ENCODE measurements at regions not wholly inside any gene's neighbourhood (a gene's known extent, or its start where the extent isn't known, plus 50 kb on each side); places are given as distances from the start of the nearest gene placed in this dataset.
A peak's percentile ranks its signal among the peaks of the same experiment; 100 is the strongest.

DNA sequence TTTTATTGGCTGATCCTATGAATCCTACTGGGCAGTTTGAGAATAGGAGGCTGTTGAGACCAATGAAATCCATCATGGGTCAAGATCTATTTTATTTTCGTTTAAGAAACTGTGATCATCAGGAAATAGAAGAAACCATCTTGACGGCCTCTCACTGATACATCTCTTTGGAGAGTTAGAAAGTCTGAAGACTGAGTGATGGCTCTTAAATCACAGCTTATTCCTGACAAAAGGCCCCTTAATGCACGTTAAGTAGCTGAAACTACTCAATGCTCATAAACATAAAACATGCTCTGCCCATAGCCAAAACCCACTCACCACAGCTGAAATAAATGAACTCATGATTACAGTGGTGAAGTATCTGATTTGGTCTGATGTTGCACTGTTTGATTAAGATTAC lies 784.5 kb upstream of the NEGR1 start:
- Histone ChIP-seq H3K4me3 (no peak overlapping the region), H3K27ac (no peak overlapping the region), H3K36me3 (no peaks in the 10 kb centered on the region), H3K9me3 (no peaks in the 10 kb centered on the region), H3K4me1 (peaks cover 0 to 20% (median 13%) of the 10 kb centered on the region in 4 donors), H3K27me3 (no peaks in the 10 kb centered on the region)
- no peak for TF ChIP-seq EP300 (IDR thresholded peaks at IDR 0.05)
- TF ChIP-seq CTCF (IDR thresholded peaks at IDR 0.05): no peak
- no peak for TF ChIP-seq POLR2A (IDR thresholded peaks at IDR 0.05)
- no peak for TF ChIP-seq POLR2AphosphoS5 (IDR thresholded peaks at IDR 0.05)
- WGBS, 2 donors: 34 to 37% methylated on average over 3 of the region's 3 CpGs
- intact Hi-C loops (cut with DNase I): no loop called here
- no peak for DNase-seq

GRCh38 chr1:73065339-73066041 lies 783.2 kb upstream of the NEGR1 start:
- 16 to 30% methylated on average over 9 of the region's 9 CpGs for WGBS, 2 donors
- no peak overlapping the region for H3K4me3 ChIP-seq
- H3K27ac ChIP-seq: no peak overlapping the region
- no peaks in the 10 kb centered on the region for H3K9me3 ChIP-seq
- H3K36me3 ChIP-seq: no peaks in the 10 kb centered on the region
- no peaks in the 10 kb centered on the region for H3K27me3 ChIP-seq
- peaks cover 0 to 20% (median 13%) of the 10 kb centered on the region in 4 donors for H3K4me1 ChIP-seq
- intact Hi-C loops (cut with DNase I): no loop called here
- peak in 3 of 4 donors; percentile 58 to 80 (median 65) for TF ChIP-seq POLR2AphosphoS5 (IDR thresholded peaks at IDR 0.05)
- peak in 1 of 4 donors; percentile 63 for TF ChIP-seq EP300 (IDR thresholded peaks at IDR 0.05)
- TF ChIP-seq CTCF (IDR thresholded peaks at IDR 0.05): no peak
- no peak for DNase-seq

DNA sequence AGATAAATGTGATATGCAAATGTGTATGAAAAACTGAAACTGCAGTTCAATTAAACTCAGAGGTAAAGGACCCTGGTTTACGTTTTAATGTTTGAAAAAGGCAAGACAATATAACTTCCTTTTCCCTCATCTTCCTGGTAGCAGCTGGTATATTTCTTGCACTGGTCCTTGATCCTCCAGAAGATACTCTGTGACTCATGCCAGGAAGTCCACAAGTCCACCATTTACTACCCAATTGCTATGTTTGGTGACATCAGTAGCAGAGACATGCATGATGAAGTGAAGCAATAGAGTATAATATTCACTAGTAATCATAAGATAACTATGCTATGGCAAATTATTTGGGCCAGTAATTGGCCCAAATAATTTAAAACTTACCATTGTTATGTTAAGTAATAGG lies 774.5 kb upstream of the NEGR1 start:
- DNase-seq: no peak
- no peaks in the 10 kb centered on the region for H3K27me3 ChIP-seq
- WGBS, 2 donors: 0 to 13% methylated on average over 1 of the region's 1 CpG

GRCh38 chr1:73044241-73045036 lies 762.1 kb upstream of the NEGR1 start:
- intact Hi-C loops (cut with DNase I): no loop called here
- no peaks in the 10 kb centered on the region for H3K27me3 ChIP-seq
- WGBS, 2 donors: 29 to 65% methylated on average over 4 of the region's 4 CpGs
- H3K27ac ChIP-seq: no peak overlapping the region
- H3K9me3 ChIP-seq: no peaks in the 10 kb centered on the region
- DNase-seq: no peak
- H3K36me3 ChIP-seq: no peaks in the 10 kb centered on the region
- TF ChIP-seq EP300 (IDR thresholded peaks at IDR 0.05) (no peak), CTCF (IDR thresholded peaks at IDR 0.05) (no peak), POLR2A (IDR thresholded peaks at IDR 0.05) (no peak)
- no peak overlapping the region for H3K4me3 ChIP-seq
- H3K4me1 ChIP-seq: no peaks in the 10 kb centered on the region

More for the DNA sequence above, 774.5 kb upstream of the NEGR1 start:
- no peaks in the 10 kb centered on the region for H3K9me3 ChIP-seq
- TF ChIP-seq EP300 (IDR thresholded peaks at IDR 0.05): no peak
- TF ChIP-seq POLR2A (IDR thresholded peaks at IDR 0.05): no peak
- TF ChIP-seq CTCF (IDR thresholded peaks at IDR 0.05): no peak
- no peak for TF ChIP-seq POLR2AphosphoS5 (IDR thresholded peaks at IDR 0.05)
- H3K27ac ChIP-seq: no peak overlapping the region
- H3K4me3 ChIP-seq: no peak overlapping the region
- intact Hi-C loops (cut with DNase I): no loop called here
- no peaks in the 10 kb centered on the region for H3K36me3 ChIP-seq
- no peaks in the 10 kb centered on the region for H3K4me1 ChIP-seq

Measured in sigmoid colon (tissue), 6 donors.